GM19438 (cell line): ENCODE measurements at regions not wholly inside any gene's neighbourhood (a gene's known extent, or its start where the extent isn't known, plus 50 kb on each side); places are given as distances from the start of the nearest gene placed in this dataset.
"Not testable (repeated sequence)": the region's sequence is repeated elsewhere in the genome, so short reads cannot be mapped to it uniquely, and the experiment has no call there.

Experiments used
- ATAC-seq: cut with Tn5 transposase; IDR thresholded peaks from one replicate; pipeline ENCODE4 v1.9.1; 2021; ENCODE audit warnings: low read depth; ENCODE audit not compliant: unreplicated experiment

- ATAC-seq: not testable (repeated sequence)
These were observed 378.3 kb upstream of the PIK3R1 start for GRCh38 chr5:67837225-67837624.

GRCh38 chr5:67836496-67836895 is 379.1 kb upstream of the PIK3R1 start:
- ATAC-seq: not testable (repeated sequence)

GRCh38 chr5:67831048-67831447 is 384.5 kb upstream of the PIK3R1 start:
- ATAC-seq: no peak

GRCh38 chr5:67827541-67827940 is 388.0 kb upstream of the PIK3R1 start:
- no peak for ATAC-seq

GRCh38 chr5:67824852-67825251 is 390.7 kb upstream of the PIK3R1 start:
- no peak for ATAC-seq

- no peak for ATAC-seq
These were observed 397.9 kb upstream of the PIK3R1 start for GRCh38 chr5:67817652-67818051.

- ATAC-seq: no peak
These were observed 399.1 kb upstream of the PIK3R1 start for GRCh38 chr5:67816456-67816855.

GRCh38 chr5:67815455-67816391 is 399.8 kb upstream of the PIK3R1 start:
- no peak for ATAC-seq

GRCh38 chr5:67814569-67815311 is 400.8 kb upstream of the PIK3R1 start:
- no peak for ATAC-seq

GRCh38 chr5:67813877-67814539 is 401.5 kb upstream of the PIK3R1 start:
- ATAC-seq: no peak

GRCh38 chr5:67809589-67809988 is 406.0 kb upstream of the PIK3R1 start:
- ATAC-seq: no peak

GRCh38 chr5:67808340-67808739 is 407.2 kb upstream of the PIK3R1 start:
- ATAC-seq: no peak

- ATAC-seq: no peak
These were observed 408.1 kb upstream of the PIK3R1 start for GRCh38 chr5:67807439-67807888.

GRCh38 chr5:67806654-67807438 is 408.7 kb upstream of the PIK3R1 start:
- no peak for ATAC-seq

GRCh38 chr5:67805666-67806348 is 409.7 kb upstream of the PIK3R1 start:
- ATAC-seq: no peak

- ATAC-seq: no peak
These were observed 412.8 kb upstream of the PIK3R1 start for GRCh38 chr5:67802766-67803165.

- no peak for ATAC-seq
These were observed 415.8 kb upstream of the PIK3R1 start for GRCh38 chr5:67799732-67800234.

GRCh38 chr5:67798470-67798869 is 417.1 kb upstream of the PIK3R1 start:
- not testable (repeated sequence) for ATAC-seq

- no peak for ATAC-seq
These were observed 419.6 kb upstream of the PIK3R1 start for GRCh38 chr5:67795781-67796477.
